ENCODE measurements at regions not wholly inside any gene's neighbourhood (a gene's known extent, or its start where the extent isn't known, plus 50 kb on each side); places are given as distances from the start of the nearest gene placed in this dataset.

DNA sequence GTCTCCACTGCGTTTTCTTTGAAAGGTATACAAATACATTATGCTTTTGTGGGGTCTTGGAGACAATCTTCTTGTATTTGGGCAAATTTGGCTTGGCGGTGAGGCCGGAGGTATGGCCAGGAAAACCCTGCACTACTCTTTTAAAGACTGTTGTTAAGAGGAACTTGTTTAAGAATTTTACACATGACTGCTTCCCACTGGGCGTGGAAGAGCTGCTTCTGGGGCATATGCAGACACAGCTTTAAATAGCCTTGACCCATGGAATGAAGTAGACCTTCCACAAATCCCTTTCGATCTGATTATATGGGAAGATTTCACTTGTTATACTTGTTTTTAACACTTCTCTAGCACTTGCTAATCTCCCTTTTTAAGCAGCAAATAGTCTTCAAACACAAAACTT is 453.6 kb downstream of the MN1 start:
- TF ChIP-seq EZH2phosphoT487 (IDR thresholded peaks at IDR 0.05; ENCODE audit: low read length) (no peak), EZH2 (optimal IDR thresholded peaks at IDR 0.05; ENCODE audit: low read depth, low read length) (no peak)
- TF ChIP-seq, protein P1, sequence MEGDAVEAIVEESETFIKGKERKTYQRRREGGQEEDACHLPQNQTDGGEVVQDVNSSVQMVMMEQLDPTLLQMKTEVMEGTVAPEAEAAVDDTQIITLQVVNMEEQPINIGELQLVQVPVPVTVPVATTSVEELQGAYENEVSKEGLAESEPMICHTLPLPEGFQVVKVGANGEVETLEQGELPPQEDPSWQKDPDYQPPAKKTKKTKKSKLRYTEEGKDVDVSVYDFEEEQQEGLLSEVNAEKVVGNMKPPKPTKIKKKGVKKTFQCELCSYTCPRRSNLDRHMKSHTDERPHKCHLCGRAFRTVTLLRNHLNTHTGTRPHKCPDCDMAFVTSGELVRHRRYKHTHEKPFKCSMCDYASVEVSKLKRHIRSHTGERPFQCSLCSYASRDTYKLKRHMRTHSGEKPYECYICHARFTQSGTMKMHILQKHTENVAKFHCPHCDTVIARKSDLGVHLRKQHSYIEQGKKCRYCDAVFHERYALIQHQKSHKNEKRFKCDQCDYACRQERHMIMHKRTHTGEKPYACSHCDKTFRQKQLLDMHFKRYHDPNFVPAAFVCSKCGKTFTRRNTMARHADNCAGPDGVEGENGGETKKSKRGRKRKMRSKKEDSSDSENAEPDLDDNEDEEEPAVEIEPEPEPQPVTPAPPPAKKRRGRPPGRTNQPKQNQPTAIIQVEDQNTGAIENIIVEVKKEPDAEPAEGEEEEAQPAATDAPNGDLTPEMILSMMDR (IDR thresholded peaks at IDR 0.05; ENCODE audit: low read length) = no peak

All from MM.1S (cell line).